NB4 (cell line): ENCODE measurements at regions not wholly inside any gene's neighbourhood (a gene's known extent, or its start where the extent isn't known, plus 50 kb on each side); places are given as distances from the start of the nearest gene placed in this dataset.

Experiments used
- CTCF ChIP-seq: IDR thresholded peaks from one replicate; pipeline ENCODE4 v1.5.1; 2012; ENCODE audit warnings: low read depth, low read length
- POLR2A ChIP-seq: IDR thresholded peaks from 2 replicates; pipeline ENCODE4 v1.6.1; 2011; ENCODE audit warnings: mild to moderate bottlenecking; ENCODE audit not compliant: insufficient read length; ENCODE audit errors: extremely low read depth

GRCh38 chr14:51333299-51333698, 93.3 kb downstream of the TMX1 start:
- no peak for TF ChIP-seq CTCF
- no peak for TF ChIP-seq POLR2A
